PFSK-1 (cell line): ENCODE measurements at regions not wholly inside any gene's neighbourhood (a gene's known extent, or its start where the extent isn't known, plus 50 kb on each side); places are given as distances from the start of the nearest gene placed in this dataset.

ENCODE experiments used
- POLR2AphosphoS5 ChIP-seq: IDR thresholded peaks from 2 replicates; pipeline ENCODE4 v1.6.1; 2012; ENCODE audit warnings: low read depth, mild to moderate bottlenecking, control low read depth, low read length, moderate library complexity
- SIN3A ChIP-seq: IDR thresholded peaks from 2 replicates; pipeline ENCODE4 v1.6.1; 2012; ENCODE audit warnings: mild to moderate bottlenecking, low read length, moderate library complexity, borderline replicate concordance; ENCODE audit not compliant: insufficient read depth
- TAF1 ChIP-seq: IDR thresholded peaks from 2 replicates; pipeline ENCODE4 v1.6.1; 2012; ENCODE audit warnings: low read length, control low read depth, borderline replicate concordance; ENCODE audit not compliant: insufficient read depth
- TF ChIP-seq, protein P1 (sequence below), 2 experiments: IDR thresholded peaks; 2 replicates each; pipeline versions ENCODE4 v1.6.1 to v1.8.0; 2011 to 2012; ENCODE audit warnings: low read depth in 2 of 2, low read length in 2 of 2, control low read depth in 1 of 2, inconsistent platforms in 1 of 2, mild to moderate bottlenecking in 1 of 2, moderate library complexity in 1 of 2; ENCODE audit not compliant: insufficient read depth in 1 of 2

DNA sequence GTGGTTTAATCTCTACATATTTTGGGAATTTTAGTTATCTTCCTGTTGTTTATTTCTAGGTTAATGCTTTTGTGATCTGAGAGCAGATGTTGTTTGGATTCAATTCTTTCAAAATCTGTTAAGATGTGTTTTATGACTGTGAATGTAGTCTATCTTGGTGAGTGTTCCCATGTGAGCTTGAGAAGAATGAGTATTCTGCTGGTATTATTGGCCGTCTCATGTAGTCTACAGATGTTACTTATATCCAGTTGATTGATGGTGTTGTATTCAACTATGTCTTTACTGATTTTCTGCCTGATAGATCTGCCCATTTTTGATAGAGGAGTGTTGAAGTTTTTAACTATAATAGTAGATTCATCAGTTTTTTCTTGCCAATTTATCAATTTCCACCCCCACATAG lies 141.4 kb upstream of the FOXP2 start:
- TF ChIP-seq POLR2AphosphoS5 (no peak), SIN3A (no peak), TAF1 (no peak)
- TF ChIP-seq, protein P1, sequence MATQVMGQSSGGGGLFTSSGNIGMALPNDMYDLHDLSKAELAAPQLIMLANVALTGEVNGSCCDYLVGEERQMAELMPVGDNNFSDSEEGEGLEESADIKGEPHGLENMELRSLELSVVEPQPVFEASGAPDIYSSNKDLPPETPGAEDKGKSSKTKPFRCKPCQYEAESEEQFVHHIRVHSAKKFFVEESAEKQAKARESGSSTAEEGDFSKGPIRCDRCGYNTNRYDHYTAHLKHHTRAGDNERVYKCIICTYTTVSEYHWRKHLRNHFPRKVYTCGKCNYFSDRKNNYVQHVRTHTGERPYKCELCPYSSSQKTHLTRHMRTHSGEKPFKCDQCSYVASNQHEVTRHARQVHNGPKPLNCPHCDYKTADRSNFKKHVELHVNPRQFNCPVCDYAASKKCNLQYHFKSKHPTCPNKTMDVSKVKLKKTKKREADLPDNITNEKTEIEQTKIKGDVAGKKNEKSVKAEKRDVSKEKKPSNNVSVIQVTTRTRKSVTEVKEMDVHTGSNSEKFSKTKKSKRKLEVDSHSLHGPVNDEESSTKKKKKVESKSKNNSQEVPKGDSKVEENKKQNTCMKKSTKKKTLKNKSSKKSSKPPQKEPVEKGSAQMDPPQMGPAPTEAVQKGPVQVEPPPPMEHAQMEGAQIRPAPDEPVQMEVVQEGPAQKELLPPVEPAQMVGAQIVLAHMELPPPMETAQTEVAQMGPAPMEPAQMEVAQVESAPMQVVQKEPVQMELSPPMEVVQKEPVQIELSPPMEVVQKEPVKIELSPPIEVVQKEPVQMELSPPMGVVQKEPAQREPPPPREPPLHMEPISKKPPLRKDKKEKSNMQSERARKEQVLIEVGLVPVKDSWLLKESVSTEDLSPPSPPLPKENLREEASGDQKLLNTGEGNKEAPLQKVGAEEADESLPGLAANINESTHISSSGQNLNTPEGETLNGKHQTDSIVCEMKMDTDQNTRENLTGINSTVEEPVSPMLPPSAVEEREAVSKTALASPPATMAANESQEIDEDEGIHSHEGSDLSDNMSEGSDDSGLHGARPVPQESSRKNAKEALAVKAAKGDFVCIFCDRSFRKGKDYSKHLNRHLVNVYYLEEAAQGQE (IDR thresholded peaks at IDR 0.05; ENCODE audit: insufficient read depth in 1 of 2, low read depth in 2 of 2, low read length in 2 of 2) = no peak
